ENCODE measurements at regions not wholly inside any gene's neighbourhood (a gene's known extent, or its start where the extent isn't known, plus 50 kb on each side); places are given as distances from the start of the nearest gene placed in this dataset.

DNA sequence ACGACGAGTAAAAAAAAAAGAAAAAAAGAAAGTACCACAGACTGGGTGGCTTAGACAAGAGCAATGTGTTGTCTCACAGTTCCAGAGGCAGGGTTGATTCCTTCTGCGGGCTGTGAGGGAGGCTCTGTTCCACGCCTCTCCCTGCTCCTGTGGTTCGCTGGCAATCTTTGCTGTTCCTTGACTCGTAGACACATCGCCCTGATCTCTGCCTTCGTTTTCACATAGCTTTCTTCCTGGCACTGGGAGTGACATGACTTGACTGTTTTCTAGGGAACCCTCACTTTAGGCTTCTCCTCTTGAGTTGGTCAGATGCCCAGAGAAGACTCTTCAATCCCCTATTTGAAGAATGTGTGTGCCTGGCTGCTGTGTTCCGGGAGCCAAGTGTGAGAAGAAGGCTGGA is 133.6 kb downstream of the TM2D1 start:
- Mint-ChIP-seq H3K27ac (no peak overlapping the region), H3K27me3 (ENCODE audit: low read depth, poor library complexity) (peaks cover 18% of the 10 kb centered on the region), H3K4me1 (no peaks in the 10 kb centered on the region), H3K36me3 (ENCODE audit: low read depth) (no peaks in the 10 kb centered on the region), H3K4me3 (no peak overlapping the region), H3K9me3 (no peaks in the 10 kb centered on the region)
- TF ChIP-seq, protein P1, sequence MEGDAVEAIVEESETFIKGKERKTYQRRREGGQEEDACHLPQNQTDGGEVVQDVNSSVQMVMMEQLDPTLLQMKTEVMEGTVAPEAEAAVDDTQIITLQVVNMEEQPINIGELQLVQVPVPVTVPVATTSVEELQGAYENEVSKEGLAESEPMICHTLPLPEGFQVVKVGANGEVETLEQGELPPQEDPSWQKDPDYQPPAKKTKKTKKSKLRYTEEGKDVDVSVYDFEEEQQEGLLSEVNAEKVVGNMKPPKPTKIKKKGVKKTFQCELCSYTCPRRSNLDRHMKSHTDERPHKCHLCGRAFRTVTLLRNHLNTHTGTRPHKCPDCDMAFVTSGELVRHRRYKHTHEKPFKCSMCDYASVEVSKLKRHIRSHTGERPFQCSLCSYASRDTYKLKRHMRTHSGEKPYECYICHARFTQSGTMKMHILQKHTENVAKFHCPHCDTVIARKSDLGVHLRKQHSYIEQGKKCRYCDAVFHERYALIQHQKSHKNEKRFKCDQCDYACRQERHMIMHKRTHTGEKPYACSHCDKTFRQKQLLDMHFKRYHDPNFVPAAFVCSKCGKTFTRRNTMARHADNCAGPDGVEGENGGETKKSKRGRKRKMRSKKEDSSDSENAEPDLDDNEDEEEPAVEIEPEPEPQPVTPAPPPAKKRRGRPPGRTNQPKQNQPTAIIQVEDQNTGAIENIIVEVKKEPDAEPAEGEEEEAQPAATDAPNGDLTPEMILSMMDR (IDR thresholded peaks at IDR 0.05), result no peak
- no peak for DNase-seq

DNA sequence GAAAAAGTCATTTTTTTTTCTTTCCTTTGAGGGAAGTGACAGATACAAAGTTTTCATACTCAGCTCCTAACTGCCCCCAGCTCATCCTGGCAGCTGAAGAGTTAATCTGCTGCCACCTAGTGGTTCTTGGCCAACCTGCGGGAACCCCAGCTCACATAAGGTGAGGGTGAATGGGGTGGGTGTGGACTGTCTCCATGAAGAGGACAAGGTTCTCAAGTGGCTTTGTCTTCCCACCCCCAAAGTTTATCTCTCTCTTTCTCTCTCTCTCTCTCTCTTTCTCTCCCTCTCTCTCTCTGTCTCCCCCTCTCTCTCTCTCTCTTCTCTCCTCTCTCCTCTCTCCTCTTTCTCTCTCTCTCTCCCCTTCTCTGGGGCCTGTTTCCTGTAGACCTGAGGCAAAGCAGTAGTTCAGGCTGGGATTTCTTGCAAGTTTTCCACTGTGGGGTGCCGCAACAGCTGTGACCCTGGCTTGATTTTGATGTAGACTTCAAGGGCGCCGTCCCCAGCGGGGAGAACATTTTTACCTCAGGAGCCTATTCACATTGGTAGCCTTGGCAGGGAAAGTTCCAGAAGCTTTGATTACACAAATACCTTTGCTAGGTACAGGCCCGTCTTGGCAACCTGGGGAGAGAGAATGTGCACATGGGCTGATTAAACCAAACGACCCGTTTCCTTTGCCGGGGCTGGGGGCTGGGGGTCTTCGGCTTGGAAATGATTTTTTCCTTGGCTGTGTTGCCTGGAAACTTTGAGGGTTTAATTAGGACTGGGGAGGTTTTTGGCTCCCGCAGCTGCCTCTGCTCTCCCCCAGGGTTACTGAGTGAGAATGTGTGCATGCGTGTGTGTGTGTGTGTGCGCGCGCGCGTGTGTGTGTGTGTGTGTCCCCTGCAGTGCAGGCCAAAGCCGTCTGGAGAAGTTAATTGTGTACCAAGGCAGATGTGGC is 135.9 kb downstream of the TM2D1 start:
- H3K27ac Mint-ChIP-seq, result no peak overlapping the region
- H3K27me3 Mint-ChIP-seq (ENCODE audit: low read depth, poor library complexity), result peaks cover 18% of the 10 kb centered on the region
- DNase-seq, result peak; percentile 74
- H3K4me3 Mint-ChIP-seq, result no peak overlapping the region
- H3K36me3 Mint-ChIP-seq (ENCODE audit: low read depth), result no peaks in the 10 kb centered on the region
- no peaks in the 10 kb centered on the region for H3K4me1 Mint-ChIP-seq
- no peaks in the 10 kb centered on the region for H3K9me3 Mint-ChIP-seq
- TF ChIP-seq, protein P1 (IDR thresholded peaks at IDR 0.05), result peak; percentile 78

DNA sequence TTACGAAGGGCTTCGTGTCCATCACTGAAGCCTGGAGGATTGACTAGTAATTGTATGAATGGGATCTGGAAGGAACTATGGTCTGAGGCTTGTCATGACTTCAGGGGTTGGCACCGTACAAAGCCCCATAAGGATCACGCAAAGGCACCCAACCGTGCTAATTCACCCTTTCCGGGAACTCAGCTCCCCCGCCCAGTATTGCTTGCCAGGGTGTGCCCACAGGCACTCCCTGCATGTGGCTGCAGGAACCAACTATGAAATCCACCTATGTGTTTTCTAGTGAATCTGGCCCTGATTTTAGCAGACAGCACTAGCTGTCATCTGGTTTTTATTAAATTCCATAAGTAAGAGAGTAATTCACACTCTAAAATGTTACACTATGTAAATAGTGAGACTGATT is 139.2 kb downstream of the TM2D1 start:
- H3K4me3 Mint-ChIP-seq, result no peak overlapping the region
- H3K36me3 Mint-ChIP-seq (ENCODE audit: low read depth), result no peaks in the 10 kb centered on the region
- no peaks in the 10 kb centered on the region for H3K4me1 Mint-ChIP-seq
- no peaks in the 10 kb centered on the region for H3K9me3 Mint-ChIP-seq
- peaks cover 12% of the 10 kb centered on the region for H3K27me3 Mint-ChIP-seq (ENCODE audit: low read depth, poor library complexity)
- DNase-seq, result no peak
- TF ChIP-seq, protein P1 (IDR thresholded peaks at IDR 0.05), result no peak
- H3K27ac Mint-ChIP-seq, result no peak overlapping the region

DNA sequence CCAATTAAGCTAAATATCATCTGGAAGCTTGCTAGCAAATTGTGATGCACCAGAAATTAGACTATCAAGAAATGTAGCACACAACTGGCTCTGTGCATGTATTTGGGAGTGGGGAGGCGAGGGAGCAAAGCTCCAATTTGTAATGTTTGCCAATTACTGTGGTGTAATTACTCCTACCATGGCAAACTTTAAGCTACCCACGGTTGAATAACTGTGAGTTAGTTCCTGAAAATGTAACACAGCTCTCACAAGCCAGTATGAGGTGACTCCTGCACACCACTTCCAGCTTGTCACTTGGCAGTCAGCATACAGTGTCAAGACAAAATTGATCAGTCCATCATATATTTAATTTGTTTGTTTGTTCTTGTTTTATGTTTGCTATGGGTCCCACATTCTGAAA is 141.2 kb downstream of the TM2D1 start:
- H3K4me3 Mint-ChIP-seq, result no peak overlapping the region
- H3K4me1 Mint-ChIP-seq, result no peaks in the 10 kb centered on the region
- peaks cover 5% of the 10 kb centered on the region for H3K9me3 Mint-ChIP-seq
- TF ChIP-seq, protein P1 (IDR thresholded peaks at IDR 0.05), result no peak
- DNase-seq, result no peak
- H3K27ac Mint-ChIP-seq, result no peak overlapping the region
- H3K27me3 Mint-ChIP-seq (ENCODE audit: low read depth, poor library complexity), result peaks cover 3% of the 10 kb centered on the region
- no peaks in the 10 kb centered on the region for H3K36me3 Mint-ChIP-seq (ENCODE audit: low read depth)

DNA sequence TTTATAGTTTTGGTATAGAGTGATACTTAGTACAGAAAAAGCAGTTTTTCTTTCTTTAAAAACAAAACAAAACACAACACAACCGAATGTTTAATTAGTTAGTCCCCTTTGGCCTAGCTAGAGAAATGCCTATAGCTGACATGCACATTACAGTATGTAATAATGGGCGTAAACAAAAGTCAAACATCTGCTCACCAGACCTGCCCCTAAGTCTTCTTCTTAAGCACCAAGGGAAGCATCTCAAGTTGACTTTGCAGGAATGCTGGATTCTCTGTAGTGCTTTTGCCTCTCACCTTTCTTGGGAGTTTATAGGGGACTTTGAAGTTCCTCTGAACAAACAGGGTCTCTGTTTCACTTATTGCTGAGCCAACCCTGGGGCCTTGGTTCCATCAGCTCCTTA is 143.7 kb downstream of the TM2D1 start:
- Mint-ChIP-seq H3K4me3 (no peak overlapping the region), H3K36me3 (ENCODE audit: low read depth) (no peaks in the 10 kb centered on the region), H3K27ac (no peak overlapping the region), H3K9me3 (peaks cover 14% of the 10 kb centered on the region), H3K4me1 (no peaks in the 10 kb centered on the region), H3K27me3 (ENCODE audit: low read depth, poor library complexity) (no peaks in the 10 kb centered on the region)
- TF ChIP-seq, protein P1 (IDR thresholded peaks at IDR 0.05), result no peak
- DNase-seq, result no peak

DNA sequence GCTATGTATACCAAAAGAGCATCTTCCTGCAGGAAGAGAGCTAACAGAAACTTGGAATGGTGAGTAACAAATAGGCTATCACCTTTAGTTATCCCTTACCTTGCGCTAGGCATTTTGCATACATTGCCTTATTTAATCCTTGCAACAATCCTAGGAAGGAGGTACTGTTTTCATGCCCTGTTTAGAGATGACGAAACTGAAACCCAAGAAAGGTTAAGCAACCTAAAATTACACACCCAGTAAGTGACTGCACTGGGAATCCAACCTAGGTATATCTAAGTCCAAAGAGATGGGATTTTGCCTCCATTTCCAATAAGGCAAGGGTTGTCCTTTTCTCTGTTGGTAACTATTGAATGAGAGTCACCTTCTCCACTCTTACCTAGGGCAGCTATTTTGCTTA is 144.5 kb downstream of the TM2D1 start:
- Mint-ChIP-seq H3K27ac (no peak overlapping the region), H3K36me3 (ENCODE audit: low read depth) (no peaks in the 10 kb centered on the region), H3K9me3 (peaks cover 14% of the 10 kb centered on the region), H3K4me1 (no peaks in the 10 kb centered on the region), H3K27me3 (ENCODE audit: low read depth, poor library complexity) (no peaks in the 10 kb centered on the region), H3K4me3 (no peak overlapping the region)
- DNase-seq, result no peak
- TF ChIP-seq, protein P1 (IDR thresholded peaks at IDR 0.05), result no peak

Measured in nephron progenitor cell (in vitro differentiated cells).